ENCODE measurements at regions not wholly inside any gene's neighbourhood (a gene's known extent, or its start where the extent isn't known, plus 50 kb on each side); places are given as distances from the start of the nearest gene placed in this dataset.

- no peak for TF ChIP-seq POLR2A (IDR thresholded peaks at IDR 0.05)
- TF ChIP-seq CTCF (IDR thresholded peaks at IDR 0.05) = no peak
- no peak for TF ChIP-seq POLR2AphosphoS5 (IDR thresholded peaks at IDR 0.05)
- TF ChIP-seq EP300 (IDR thresholded peaks at IDR 0.05) = no peak
Measured at GRCh38 chr12:73185403-73185802, 913.2 kb downstream of the TRHDE start.
